ENCODE measurements at regions not wholly inside any gene's neighbourhood (a gene's known extent, or its start where the extent isn't known, plus 50 kb on each side); places are given as distances from the start of the nearest gene placed in this dataset.
A peak's percentile ranks its signal among the peaks of the same experiment; 100 is the strongest.
"Not testable (repeated sequence)": the region's sequence is repeated elsewhere in the genome, so short reads cannot be mapped to it uniquely, and the experiment has no call there.

DNA sequence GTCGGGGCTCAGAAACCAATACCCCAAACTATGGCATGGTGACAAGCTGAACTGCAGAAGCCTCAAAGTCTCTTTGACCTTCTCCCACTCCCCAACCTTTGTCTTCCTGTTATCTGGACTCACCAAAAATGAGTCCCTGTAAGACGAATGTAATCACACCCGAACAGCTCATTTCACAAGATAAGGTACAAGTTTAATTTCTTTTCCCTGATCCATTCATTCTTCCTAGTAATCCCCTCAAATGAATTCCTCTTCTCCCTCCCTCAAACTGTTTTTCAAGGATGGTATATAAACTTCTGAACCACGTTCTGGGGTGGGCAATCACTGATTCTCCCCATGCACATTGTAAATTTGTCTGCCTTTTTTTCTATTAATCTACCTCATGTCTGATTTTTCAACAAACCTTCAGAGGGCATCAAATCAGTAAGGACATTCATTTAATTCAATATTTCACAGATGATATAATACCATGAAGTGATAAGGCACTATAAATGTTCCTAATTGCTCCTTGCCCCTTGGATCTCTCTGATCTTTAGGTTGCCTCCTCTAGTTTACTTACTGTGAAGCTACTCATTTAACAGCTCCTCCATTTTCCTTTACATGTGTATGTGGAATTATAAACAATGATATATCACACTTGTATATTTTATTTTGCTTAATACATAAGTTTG is 77.2 kb downstream of the OR2B2 start:
- TF ChIP-seq, protein P1, sequence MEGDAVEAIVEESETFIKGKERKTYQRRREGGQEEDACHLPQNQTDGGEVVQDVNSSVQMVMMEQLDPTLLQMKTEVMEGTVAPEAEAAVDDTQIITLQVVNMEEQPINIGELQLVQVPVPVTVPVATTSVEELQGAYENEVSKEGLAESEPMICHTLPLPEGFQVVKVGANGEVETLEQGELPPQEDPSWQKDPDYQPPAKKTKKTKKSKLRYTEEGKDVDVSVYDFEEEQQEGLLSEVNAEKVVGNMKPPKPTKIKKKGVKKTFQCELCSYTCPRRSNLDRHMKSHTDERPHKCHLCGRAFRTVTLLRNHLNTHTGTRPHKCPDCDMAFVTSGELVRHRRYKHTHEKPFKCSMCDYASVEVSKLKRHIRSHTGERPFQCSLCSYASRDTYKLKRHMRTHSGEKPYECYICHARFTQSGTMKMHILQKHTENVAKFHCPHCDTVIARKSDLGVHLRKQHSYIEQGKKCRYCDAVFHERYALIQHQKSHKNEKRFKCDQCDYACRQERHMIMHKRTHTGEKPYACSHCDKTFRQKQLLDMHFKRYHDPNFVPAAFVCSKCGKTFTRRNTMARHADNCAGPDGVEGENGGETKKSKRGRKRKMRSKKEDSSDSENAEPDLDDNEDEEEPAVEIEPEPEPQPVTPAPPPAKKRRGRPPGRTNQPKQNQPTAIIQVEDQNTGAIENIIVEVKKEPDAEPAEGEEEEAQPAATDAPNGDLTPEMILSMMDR (IDR thresholded peaks at IDR 0.05; ENCODE audit: unreplicated experiment in 3 of 3) = no peak
- H3K27ac Mint-ChIP-seq = peak overlapping the region; percentile 74 to 91 (median 77)
- H3K36me3 Mint-ChIP-seq (ENCODE audit: low read depth) = peaks cover 13% of the 10 kb centered on the region

DNA sequence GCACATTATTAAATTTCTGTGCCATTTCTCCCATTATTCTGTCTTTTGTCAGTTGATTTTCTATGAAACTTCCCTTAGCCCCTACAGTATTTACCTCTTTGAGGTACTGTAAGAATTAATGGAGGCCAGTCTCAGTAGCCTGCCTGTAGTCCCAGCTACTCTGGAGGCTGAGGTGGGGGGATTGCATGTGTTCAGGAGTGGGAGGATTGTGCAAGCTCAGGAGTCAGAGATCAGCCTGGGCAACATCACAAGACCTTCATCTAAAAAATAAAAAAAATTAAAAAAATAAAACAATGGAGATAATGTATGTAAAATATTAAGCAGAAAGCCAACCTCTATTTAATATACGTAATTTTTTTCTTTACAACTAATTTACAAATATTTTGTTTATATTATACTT is 77.8 kb downstream of the OR2B2 start:
- peak overlapping the region; percentile 50 to 64 (median 55) for H3K4me3 Mint-ChIP-seq
- H3K36me3 Mint-ChIP-seq (ENCODE audit: low read depth) = peaks cover 17% of the 10 kb centered on the region
- no peaks in the 10 kb centered on the region for H3K27me3 Mint-ChIP-seq (ENCODE audit: low read depth)
- no peaks in the 10 kb centered on the region for H3K9me3 Mint-ChIP-seq
- peaks cover 32% of the 10 kb centered on the region for H3K4me1 Mint-ChIP-seq
- TF ChIP-seq, protein P1 (IDR thresholded peaks at IDR 0.05; ENCODE audit: unreplicated experiment in 3 of 3) = no peak
- peak overlapping the region; percentile 50 to 81 (median 78) for H3K27ac Mint-ChIP-seq

More for the DNA sequence above, 77.2 kb downstream of the OR2B2 start:
- Mint-ChIP-seq H3K9me3 (no peaks in the 10 kb centered on the region), H3K4me1 (peaks cover 34% of the 10 kb centered on the region), H3K27me3 (ENCODE audit: low read depth) (no peaks in the 10 kb centered on the region), H3K4me3 (peak overlapping the region; percentile 36 to 63 (median 62))

DNA sequence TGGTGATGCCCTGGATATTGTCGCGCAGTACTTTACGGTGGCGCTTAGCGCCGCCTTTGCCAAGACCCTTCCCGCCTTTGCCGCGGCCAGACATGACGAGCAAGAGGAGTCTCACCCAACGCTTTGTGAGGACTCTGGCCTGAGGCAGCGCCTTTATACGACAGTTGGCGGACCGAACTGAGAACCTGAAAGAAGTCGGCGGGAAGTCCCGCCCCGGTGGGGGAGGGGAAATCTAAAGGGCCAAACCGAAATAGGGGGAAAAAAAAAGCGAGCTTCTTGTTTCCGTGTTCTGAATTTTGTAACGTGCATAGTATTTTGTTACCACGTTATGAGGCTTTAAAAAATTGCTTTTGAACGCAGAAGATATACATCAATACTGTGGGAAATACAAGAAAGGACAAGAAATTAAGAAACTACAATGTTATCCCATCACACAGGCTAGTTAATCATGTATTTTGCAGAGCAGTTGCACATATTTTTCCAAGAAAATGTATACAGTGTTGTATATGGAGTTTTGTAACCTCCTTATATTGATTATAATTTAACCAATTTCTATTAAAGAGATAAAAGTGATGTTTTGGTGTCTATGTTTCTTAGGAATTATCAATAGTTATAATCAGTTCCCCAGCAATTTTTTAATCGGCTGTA is 80.6 kb downstream of the OR2B2 start:
- Mint-ChIP-seq H3K4me1 (peaks cover 32% of the 10 kb centered on the region), H3K36me3 (ENCODE audit: low read depth) (peaks cover 27% of the 10 kb centered on the region), H3K4me3 (peak overlapping the region; percentile 86 to 94 (median 92)), H3K27ac (peak overlapping the region; percentile 96 to 98 (median 97))
- not testable (repeated sequence) for H3K9me3 Mint-ChIP-seq; H3K27me3 Mint-ChIP-seq (ENCODE audit: low read depth)

DNA sequence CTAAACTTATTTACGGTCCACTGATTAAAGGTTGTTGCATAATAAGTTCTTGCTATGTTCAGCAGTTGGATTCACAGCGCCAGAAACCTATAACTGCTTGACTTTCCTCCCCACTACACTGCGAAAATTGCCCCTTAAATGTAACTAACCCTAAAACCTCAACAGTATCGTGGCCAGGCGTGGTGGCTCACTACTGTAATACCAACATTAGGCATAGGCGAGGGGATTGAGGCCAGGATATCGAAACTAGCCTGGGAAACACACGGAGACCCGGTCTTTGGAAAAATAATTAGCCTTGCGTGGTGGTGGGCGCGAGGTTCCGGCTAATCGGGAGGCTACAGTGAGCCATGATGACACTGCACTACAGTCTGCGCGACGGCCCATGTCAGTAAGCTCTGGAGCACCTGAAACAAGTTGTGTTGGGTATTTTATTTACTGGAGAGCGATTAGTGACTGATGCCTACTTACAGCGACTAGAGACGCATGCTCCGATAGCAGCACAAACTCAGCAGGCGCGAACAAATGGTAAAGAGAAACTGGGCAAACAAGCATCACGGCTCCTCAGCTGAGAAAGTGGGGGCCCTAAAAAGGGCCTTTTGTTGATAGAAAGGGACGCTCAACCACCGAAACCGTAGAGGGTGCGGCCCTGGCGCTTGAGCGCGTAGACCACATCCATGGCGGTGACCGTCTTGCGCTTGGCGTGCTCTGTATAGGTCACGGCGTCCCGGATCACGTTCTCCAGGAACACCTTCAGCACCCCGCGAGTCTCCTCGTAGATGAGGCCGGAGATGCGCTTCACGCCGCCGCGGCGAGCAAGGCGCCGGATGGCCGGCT is 81.4 kb downstream of the OR2B2 start:
- not testable (repeated sequence) for H3K9me3 Mint-ChIP-seq; H3K27me3 Mint-ChIP-seq (ENCODE audit: low read depth)
- H3K27ac Mint-ChIP-seq = peak overlapping the region; percentile 96 to 98 (median 97)
- peaks cover 34% of the 10 kb centered on the region for H3K36me3 Mint-ChIP-seq (ENCODE audit: low read depth)
- peaks cover 28% of the 10 kb centered on the region for H3K4me1 Mint-ChIP-seq
- peak overlapping the region; percentile 86 to 94 (median 92) for H3K4me3 Mint-ChIP-seq

DNA sequence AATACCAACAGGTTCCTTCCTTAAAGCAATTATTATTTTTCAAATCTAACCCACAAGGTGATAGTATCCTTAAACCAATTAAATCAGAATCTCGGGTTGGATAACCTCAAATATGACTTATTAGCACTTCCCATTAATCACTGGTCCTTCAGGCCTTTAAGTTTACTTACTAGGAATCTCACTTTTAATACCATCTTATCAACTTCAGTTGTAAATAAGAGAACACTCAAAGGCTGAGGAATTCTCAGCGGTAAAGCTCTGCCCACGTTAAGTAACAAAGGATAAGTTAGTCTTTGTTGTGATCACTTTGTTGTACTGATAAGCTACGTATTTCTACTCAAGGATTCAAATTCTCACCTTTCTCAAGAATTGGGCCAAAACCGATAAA is 82.0 kb downstream of the OR2B2 start:
- TF ChIP-seq, protein P1 (IDR thresholded peaks at IDR 0.05; ENCODE audit: unreplicated experiment in 3 of 3) = no peak
- peak overlapping the region; percentile 86 to 94 (median 92) for H3K4me3 Mint-ChIP-seq
- peaks cover 35% of the 10 kb centered on the region for H3K36me3 Mint-ChIP-seq (ENCODE audit: low read depth)
- H3K27me3 Mint-ChIP-seq (ENCODE audit: low read depth) = no peaks in the 10 kb centered on the region
- H3K9me3 Mint-ChIP-seq = no peaks in the 10 kb centered on the region
- H3K27ac Mint-ChIP-seq = peak overlapping the region; percentile 96 to 98 (median 97)
- H3K4me1 Mint-ChIP-seq = peaks cover 32% of the 10 kb centered on the region

DNA sequence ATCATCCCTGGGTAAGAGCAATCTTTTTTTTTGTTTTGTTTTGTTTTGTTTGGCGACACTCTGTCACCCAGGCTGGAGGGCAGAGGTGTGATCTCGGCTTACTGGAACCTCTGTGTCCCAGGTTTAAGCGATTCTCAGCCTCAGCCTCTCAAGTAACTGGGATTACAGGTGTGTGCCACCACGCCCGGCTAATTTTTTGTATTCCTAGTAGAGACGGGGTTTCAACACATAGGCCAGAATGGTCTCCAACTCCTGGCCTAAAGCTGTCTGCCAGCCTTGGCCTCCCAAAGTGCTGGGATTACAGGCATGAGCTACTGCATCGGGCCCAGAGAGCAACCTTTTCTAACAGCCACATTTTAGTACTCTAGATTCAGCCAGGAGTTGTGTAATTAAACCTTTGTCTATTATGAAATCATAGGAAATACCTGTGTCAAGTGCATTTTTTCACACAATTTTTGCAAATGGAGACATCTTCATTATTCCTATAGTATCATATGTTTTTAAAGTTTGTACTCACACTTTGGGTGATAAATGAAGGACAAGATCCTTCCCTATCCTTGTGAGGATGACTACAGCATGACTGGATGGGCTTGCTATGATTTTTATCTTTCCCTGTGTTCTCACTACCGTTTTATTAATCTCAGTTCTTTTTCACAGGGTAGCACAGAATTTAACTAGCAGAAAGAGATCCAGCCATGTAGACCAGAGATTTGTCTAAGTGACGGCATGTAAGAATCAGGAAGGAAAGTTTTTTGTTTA is 82.6 kb downstream of the OR2B2 start:
- H3K27me3 Mint-ChIP-seq (ENCODE audit: low read depth) = no peaks in the 10 kb centered on the region
- H3K9me3 Mint-ChIP-seq = no peaks in the 10 kb centered on the region
- H3K4me1 Mint-ChIP-seq = peaks cover 28% of the 10 kb centered on the region
- peaks cover 31% of the 10 kb centered on the region for H3K36me3 Mint-ChIP-seq (ENCODE audit: low read depth)
- H3K27ac Mint-ChIP-seq = peak overlapping the region; percentile 96 to 98 (median 97)
- H3K4me3 Mint-ChIP-seq = peak overlapping the region; percentile 86 to 94 (median 92)
- TF ChIP-seq, protein P1 (IDR thresholded peaks at IDR 0.05; ENCODE audit: unreplicated experiment in 3 of 3) = no peak

DNA sequence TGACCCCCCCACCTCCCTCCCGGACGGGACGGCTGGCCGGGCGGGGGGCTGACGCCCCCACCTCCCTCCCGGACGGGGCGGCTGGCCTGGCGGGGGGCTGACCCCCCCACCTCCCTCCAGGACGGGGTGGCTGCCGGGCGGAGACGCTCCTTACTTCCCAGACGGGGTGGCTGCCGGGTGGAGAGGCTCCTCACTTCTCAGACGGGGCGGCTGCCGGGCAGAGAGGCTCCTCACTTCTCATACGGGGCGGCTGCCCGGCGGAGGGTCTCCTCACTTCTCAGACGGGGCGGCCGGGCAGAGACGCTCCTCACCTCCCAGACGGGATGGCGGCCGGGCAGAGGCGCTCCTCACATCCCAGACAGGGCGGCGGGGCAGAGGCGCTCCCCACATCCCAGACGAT is 84.7 kb downstream of the OR2B2 start:
- not testable (repeated sequence) for H3K27ac Mint-ChIP-seq; H3K9me3 Mint-ChIP-seq; H3K27me3 Mint-ChIP-seq (ENCODE audit: low read depth); H3K4me3 Mint-ChIP-seq
- Mint-ChIP-seq H3K36me3 (ENCODE audit: low read depth) (peaks cover 27% of the 10 kb centered on the region), H3K4me1 (peaks cover 34% of the 10 kb centered on the region)

DNA sequence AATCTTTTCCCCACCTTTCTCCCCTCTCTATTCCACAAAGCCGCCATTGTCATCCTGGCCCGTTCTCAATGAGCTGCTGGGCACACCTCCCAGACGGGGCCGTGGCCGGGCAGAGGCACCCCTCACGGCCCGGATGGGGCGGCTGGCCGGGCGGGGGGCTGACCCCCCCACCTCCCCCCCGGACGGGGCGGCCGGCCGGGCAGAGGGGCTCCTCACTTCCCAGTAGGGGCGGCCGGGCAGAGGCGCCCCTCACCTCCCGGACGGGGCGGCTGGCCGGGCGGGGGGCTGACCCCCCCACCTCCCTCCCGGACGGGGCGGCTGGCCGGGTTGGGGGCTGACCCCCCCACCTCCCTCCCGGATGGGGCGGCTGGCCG is 85.6 kb downstream of the OR2B2 start:
- not testable (repeated sequence) for H3K27me3 Mint-ChIP-seq (ENCODE audit: low read depth); H3K9me3 Mint-ChIP-seq
- Mint-ChIP-seq H3K4me1 (peaks cover 32% of the 10 kb centered on the region), H3K27ac (peak overlapping the region; percentile 70 to 95 (median 87)), H3K36me3 (ENCODE audit: low read depth) (peaks cover 27% of the 10 kb centered on the region), H3K4me3 (peak overlapping the region; percentile 82 to 89 (median 87))

DNA sequence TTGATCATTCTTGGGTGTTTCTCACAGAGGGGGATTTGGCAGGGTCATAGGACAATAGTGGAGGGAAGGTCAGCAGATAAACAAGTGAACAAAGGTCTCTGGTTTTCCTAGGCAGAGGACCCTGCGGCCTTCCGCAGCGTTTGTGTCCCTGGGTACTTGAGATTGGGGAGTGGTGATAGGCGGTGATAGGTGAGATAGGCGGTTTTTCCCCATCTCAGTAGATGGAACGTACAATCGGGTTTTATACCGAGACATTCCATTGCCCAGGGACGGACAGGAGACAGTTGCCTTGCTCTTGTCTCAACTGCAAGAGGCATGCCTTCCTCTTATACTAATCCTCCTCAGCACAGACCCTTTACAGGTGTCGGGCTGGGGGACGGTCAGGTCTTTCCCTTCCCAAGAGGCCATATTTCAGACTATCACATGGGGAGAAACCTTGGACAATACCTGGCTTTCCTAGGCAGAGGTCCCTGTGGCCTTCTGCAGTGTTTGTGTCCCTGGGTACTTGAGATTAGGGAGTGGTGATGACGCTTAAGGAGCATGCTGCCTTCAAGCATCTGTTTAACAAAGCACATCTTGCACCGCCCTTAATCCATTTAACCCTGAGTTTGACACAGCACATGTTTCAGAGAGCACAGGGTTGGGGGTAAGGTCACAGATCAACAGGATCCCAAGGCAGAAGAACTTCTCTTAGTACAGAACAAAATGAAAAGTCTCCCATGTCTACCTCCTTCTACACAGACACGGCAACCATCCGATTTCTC is 86.2 kb downstream of the OR2B2 start:
- Mint-ChIP-seq H3K36me3 (ENCODE audit: low read depth) (peaks cover 27% of the 10 kb centered on the region), H3K27ac (peak overlapping the region; percentile 95 to 100 (median 97)), H3K4me3 (peak overlapping the region; percentile 82 to 89 (median 87)), H3K4me1 (peaks cover 29% of the 10 kb centered on the region)
- H3K9me3 Mint-ChIP-seq; H3K27me3 Mint-ChIP-seq (ENCODE audit: low read depth): not testable (repeated sequence)
